ENCODE measurements at regions not wholly inside any gene's neighbourhood (a gene's known extent, or its start where the extent isn't known, plus 50 kb on each side); places are given as distances from the start of the nearest gene placed in this dataset.
"Not testable (repeated sequence)": the region's sequence is repeated elsewhere in the genome, so short reads cannot be mapped to it uniquely, and the experiment has no call there.

- no peak for DNase-seq (ENCODE audit: extremely low read depth, low read depth, low spot score)
Measured at GRCh38 chr2:150222379-150222778, 265.1 kb downstream of the RND3 start.

DNA sequence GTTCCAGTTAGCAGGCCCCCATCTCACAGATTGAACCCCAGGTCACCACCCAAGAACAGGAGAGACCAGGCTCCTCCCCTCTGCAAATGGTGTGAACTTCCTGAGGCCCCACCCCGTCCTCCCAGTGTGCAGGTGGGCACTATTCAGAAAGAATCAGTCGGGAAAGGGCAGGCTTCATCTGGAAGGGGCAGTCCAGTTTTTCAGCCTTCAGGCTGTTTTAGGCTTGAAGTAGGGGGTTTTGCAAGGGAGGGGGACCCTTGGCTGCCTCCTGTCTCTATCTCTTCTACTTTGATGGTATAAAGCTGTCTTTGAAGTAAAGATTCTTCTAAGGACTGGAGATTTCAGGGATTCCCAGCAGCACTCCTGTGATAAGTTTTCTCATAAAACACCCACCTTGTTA is 267.6 kb downstream of the RND3 start:
- no peak for DNase-seq (ENCODE audit: extremely low read depth, low read depth, low spot score)

- DNase-seq (ENCODE audit: extremely low read depth, low read depth, low spot score) = no peak
Measured at GRCh38 chr2:150215041-150215440, 272.4 kb downstream of the RND3 start.

DNA sequence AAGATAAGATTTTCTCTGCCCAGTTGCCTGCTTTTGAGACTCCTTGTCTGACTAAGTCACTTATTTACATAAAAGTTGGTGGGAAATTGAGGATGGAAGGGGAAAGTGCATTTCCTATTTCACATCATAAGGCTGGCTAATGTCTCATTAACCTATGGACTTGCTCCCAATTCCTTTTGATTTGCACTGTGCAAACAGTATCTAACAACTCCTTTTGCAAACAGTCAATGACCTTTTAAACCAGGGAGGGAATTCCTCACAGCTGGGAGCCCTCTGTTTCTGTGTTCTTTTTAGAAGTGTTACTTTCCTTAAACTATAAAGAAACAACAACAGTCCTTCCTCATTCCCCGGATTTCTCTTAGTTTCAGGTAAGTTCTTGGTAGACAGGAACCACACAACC is 272.8 kb downstream of the RND3 start:
- no peak for DNase-seq (ENCODE audit: extremely low read depth, low read depth, low spot score)

DNA sequence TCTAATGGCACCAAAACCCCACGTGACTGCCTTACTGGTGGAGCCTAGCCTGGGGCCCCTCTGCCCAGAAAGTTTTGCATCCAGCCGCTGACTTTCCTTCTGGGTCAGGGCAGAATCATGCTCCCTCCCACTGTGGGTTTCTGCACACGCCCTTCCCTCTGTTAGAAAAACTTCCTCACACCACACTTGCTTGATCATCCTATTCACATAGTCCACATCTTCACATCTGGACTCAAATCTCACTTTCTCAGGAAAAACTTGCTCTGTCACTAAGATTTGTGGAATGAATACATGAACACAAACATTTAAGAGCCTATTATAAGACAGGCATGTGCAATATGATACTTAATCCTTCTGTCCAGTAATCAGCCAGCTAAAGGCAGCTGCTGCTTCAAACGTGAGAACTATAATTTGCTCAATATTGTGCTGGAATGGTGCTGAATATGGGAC is 274.7 kb downstream of the RND3 start:
- DNase-seq (ENCODE audit: extremely low read depth, low read depth, low spot score) = no peak

- no peak for DNase-seq (ENCODE audit: extremely low read depth, low read depth, low spot score)
Measured at GRCh38 chr2:150211164-150211631, 276.3 kb downstream of the RND3 start.

- no peak for DNase-seq (ENCODE audit: extremely low read depth, low read depth, low spot score)
Measured at GRCh38 chr2:150209746-150210145, 277.7 kb downstream of the RND3 start.

- no peak for DNase-seq (ENCODE audit: extremely low read depth, low read depth, low spot score)
Measured at GRCh38 chr2:150208689-150209088, 278.8 kb downstream of the RND3 start.

- no peak for DNase-seq (ENCODE audit: extremely low read depth, low read depth, low spot score)
Measured at GRCh38 chr2:150207979-150208378, 279.5 kb downstream of the RND3 start.

DNA sequence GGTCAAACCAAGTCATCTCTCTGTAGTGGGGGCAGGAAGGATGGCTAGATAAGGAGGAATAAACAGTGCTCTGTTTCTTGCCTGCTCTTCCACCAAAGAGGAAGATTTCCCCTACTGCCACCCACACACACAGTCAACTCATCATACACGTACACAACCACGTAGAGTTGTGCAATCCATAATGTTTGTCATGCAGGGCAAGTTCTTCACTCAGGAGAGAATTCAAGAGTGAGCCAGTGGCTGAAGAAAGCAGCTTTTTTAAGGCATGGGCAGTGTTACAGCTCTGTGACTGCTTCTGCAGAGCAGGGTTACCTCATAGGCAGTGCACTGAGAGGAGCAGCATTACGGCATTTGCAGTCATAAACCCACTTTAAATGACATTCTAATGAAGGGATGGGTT is 283.0 kb downstream of the RND3 start:
- no peak for DNase-seq (ENCODE audit: extremely low read depth, low read depth, low spot score)

- DNase-seq (ENCODE audit: extremely low read depth, low read depth, low spot score) = not testable (repeated sequence)
Measured at GRCh38 chr2:150194816-150195215, 292.7 kb downstream of the RND3 start.

DNA sequence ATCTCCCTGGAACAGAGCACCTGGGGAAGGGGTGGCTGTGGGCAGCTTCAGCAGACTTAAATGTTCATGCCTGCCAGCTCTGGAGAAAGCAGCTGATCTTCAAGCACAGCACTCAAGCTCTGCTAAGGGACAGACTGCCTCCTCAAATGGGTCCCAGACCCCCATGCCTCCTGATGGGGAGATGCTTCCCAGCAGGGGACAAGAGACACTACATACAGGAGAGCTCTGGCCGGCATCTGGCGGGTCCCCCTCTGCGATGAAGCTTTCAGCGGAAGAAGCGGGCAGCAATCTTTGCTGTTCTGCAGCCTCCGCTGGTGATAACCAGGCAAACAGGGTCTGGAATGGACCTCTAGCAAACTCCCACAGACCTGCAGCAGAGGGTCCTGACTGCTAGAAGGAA is 294.8 kb downstream of the RND3 start:
- no peak for DNase-seq (ENCODE audit: extremely low read depth, low read depth, low spot score)

DNA sequence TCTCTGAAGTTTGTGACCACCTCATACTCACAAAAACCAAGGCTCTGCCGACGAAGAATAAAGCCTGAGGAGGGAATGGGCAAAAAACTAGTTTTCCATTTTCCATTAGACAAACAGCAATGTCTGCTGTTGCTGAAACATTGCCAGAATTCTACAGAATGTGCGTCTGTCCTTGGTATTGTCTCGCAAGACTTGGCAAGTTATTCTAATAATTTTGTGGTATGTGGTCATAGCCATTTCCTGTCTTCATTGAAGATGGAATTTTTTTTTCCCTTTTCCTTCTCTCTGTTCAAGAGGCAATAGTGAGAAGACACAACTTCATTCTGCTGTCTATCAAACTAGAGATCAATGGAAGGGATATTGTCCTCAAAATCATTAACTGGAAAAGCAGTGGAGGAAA is 296.1 kb downstream of the RND3 start:
- DNase-seq (ENCODE audit: extremely low read depth, low read depth, low spot score) = no peak

DNA sequence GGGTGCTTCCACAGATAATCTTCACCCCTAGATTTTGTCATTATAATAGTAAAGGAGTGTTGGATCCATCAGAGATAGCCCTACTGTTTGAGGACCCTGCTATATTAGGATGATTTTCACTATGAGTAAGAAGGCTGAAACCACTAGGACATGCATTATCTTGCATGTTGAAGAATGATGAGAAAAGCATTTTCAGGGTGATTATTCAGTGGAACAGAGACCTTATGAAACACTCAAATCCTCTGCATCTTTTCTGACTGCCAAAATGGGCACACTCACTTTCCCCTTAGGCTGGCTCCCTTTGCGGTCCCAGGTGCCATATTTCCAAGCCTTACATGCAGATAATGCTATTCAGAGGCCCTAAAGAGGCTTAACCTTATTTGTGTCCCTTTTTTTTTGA is 296.9 kb downstream of the RND3 start:
- no peak for DNase-seq (ENCODE audit: extremely low read depth, low read depth, low spot score)

- DNase-seq (ENCODE audit: extremely low read depth, low read depth, low spot score) = no peak
Measured at GRCh38 chr2:150188800-150189199, 298.7 kb downstream of the RND3 start.

DNA sequence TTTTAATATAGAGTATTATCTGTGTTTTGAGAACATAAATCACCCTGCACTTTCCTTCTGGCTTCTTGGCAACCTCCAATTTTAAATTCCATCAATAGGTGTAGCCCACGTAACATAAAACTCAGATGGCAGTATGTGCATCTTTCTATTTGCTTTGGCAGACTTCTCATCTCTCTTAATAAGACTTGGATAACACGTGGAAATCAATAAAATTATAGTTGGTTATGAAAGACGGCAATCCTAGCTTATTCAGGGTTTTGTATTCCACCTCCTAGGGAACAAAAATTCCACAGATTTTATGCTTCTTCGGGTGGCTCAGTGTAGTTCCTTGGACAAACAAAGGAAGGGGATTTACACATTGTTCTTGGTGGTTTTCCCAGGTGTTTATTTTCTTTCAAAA is 299.3 kb downstream of the RND3 start:
- DNase-seq (ENCODE audit: extremely low read depth, low read depth, low spot score) = no peak

DNA sequence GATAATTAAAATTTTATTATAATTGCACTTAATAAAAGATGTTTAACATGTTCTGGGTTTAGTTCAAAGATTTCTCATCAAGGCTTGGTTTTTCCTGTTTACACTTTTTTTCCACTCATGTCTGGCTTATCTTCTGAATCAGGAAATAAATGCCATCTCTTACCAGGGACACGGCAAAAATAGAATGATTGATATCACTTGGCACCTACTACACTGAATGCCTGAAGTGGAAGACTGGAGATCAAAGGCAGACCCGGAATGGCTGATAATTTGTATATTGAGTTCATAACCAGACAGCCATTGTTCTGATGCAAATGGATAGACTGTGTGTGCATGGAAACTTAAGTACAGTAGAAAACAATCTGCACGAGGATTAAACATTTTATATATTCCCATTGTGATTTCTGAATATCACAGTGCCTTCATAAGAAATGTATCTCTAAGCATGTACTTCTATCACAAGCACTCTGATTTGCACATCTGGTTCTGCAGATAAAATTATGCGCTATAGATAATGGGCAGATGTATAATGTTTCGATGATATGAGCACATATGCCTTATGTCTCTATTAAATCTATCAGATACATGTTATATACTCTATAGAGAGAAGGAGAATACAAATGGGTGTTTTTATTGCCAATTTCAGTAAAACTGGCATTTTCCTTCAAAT is 304.8 kb downstream of the RND3 start:
- no peak for DNase-seq (ENCODE audit: extremely low read depth, low read depth, low spot score)

DNA sequence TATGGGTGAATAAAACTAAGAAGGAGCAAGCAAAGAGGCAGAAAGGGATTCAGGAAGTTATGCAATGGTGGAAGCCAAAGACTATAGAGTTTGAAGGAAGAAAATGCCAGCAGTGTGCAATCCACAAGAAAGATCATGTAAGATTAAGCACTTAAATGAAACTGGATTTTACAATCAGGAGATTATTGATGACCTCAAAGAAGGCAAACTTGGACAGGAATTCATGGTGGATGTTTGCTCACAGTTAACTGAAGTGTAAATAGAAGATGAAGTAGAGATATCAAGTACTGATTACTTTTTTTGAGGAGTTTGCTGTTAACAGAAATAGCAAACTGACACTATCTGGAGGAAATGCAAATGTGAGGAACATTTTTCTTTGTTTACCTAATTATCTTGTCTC is 308.9 kb downstream of the RND3 start:
- DNase-seq (ENCODE audit: extremely low read depth, low read depth, low spot score) = no peak

DNA sequence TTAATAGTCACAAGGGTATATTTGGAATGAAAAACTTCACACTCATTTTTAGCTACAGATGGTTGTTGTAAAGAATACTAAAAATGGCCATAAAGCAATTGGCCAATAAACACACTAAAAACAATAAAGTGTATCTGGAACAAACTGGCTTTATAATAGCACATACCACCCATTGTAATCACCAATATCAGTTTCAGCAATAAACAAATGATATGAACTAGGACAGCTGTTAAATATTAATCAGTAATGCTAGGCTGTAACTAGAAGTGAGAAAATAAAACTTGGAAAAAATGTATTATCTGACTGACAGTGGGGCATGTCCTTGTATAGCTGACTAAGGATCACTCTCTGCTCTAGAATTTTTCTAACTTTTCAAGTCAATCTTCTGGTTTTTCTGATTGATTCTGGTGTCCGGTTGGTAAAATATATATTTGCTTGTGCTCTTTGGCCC is 312.5 kb downstream of the RND3 start:
- no peak for DNase-seq (ENCODE audit: extremely low read depth, low read depth, low spot score)

DNA sequence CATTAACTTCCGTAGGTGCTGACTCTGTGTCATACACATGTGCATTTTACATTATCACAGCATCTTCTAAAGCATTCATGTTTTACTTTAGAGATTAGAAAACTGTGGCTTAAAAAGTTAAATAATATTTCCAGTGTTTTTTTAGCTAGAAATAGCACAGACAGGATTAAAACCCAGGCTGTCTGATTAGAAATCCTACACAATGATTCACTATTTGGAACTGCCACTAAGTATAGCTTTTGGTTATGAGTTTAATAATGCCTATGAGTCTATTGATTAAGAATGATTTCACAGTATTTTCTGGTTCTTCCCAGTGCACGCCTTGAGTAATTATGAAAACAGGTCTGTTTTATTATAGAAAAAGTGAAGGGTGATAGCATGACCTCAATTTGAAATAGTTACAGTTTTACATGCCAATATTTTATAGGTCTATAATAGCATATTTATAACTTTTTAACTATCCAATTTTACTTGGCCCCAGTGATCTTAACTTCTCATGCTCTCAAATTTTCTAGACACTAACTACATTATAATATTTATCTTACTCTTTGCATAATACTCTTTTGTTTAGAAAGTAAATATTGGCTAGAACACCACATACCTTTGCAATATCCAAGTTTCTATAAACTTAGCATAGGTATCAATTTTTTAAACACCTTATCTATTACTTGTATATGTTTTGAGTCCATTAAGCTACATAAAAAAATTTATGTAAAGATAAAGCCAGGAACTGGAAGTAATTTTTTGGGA is 313.2 kb downstream of the RND3 start:
- no peak for DNase-seq (ENCODE audit: extremely low read depth, low read depth, low spot score)

- no peak for DNase-seq (ENCODE audit: extremely low read depth, low read depth, low spot score)
Measured at GRCh38 chr2:150171065-150171548, 316.4 kb downstream of the RND3 start.

DNA sequence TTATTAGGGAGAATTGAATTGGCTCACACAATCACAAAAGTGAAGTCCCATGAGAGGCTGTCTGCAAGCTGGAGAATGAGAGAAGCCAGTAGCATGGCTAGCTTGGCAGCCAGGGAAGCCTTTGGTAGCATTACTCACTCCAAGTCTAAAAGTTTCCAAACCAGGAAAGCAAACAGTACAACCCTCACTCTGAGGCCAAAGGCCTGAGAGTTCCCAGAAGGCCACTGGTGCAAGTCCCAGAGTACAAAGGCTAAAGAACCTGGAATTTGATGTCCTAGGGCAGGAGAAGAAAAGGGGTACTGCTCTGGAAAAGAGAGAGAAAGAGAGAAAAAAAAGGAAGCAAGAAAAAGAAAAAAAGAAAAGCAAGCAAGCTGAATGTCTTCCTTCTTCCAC is 318.2 kb downstream of the RND3 start:
- no peak for DNase-seq (ENCODE audit: extremely low read depth, low read depth, low spot score)
